Lung (tissue), 11 donors: ENCODE measurements at regions not wholly inside any gene's neighbourhood (a gene's known extent, or its start where the extent isn't known, plus 50 kb on each side); places are given as distances from the start of the nearest gene placed in this dataset.
"Not testable (repeated sequence)": the region's sequence is repeated elsewhere in the genome, so short reads cannot be mapped to it uniquely, and the experiment has no call there.

ENCODE experiments used
- ATAC-seq: fragments of 200-7000 bp; cut with Tn5 transposase; one replicate; pipeline ENCODE4 v1.9.1; 2020; ENCODE audit warnings: moderate number of reproducible peaks; ENCODE audit not compliant: insufficient read depth, low FRiP score
- DNase-seq, 3 donors: peaks; one replicate each; pipeline ENCODE4 v3.0.0-alpha.2; 2013 to 2017
- H3K27ac ChIP-seq, 2 donors: one replicate each; pipeline ENCODE4 v1.5.1; 2013; ENCODE audit warnings: mild to moderate bottlenecking in 2 of 2, moderate library complexity in 2 of 2, control low read depth in 1 of 2, inconsistent platforms in 1 of 2, low read depth in 1 of 2, low read length in 1 of 2
- H3K27me3 ChIP-seq, 3 donors: one replicate each; pipeline ENCODE4 v1.5.1; 2013; ENCODE audit warnings: low read length in 2 of 3; ENCODE audit not compliant: control insufficient read depth in 3 of 3, insufficient read depth in 3 of 3
- H3K36me3 ChIP-seq, 4 donors: one replicate each; pipeline ENCODE4 v1.5.1; 2013; ENCODE audit warnings: low read length in 4 of 4, mild to moderate bottlenecking in 1 of 4, moderate library complexity in 1 of 4; ENCODE audit not compliant: control insufficient read depth in 4 of 4, insufficient read depth in 4 of 4
- H3K4me1 ChIP-seq, 5 donors: one replicate each; pipeline ENCODE4 v1.5.1; 2013; ENCODE audit warnings: low read length in 5 of 5, mild to moderate bottlenecking in 2 of 5, moderate library complexity in 1 of 5; ENCODE audit not compliant: control insufficient read depth in 5 of 5, insufficient read depth in 5 of 5
- H3K4me3 ChIP-seq: one replicate; pipeline ENCODE4 v1.5.1; 2013; ENCODE audit warnings: mild to moderate bottlenecking, control low read depth, moderate library complexity
- H3K9ac ChIP-seq, 2 donors: one replicate each; pipeline ENCODE4 v1.5.1; 2013; ENCODE audit warnings: low read length in 2 of 2, control low read depth in 1 of 2; ENCODE audit not compliant: insufficient read depth in 1 of 2
- H3K9me3 ChIP-seq, 4 donors: one replicate each; pipeline ENCODE4 v1.5.1; 2013; ENCODE audit warnings: low read length in 3 of 4, mild to moderate bottlenecking in 1 of 4, moderate library complexity in 1 of 4; ENCODE audit not compliant: control insufficient read depth in 4 of 4, insufficient read depth in 3 of 4
- WGBS, 2 donors: extraction: QIAGEN DNeasy Blood & Tissue Kit; methylation state at CpG; one replicate each; pipeline ENCODE4 v1.1.7; 2013; 5-methylcytosine and 5-hydroxymethylcytosine counted together
- TF ChIP-seq, protein P1 (sequence below): IDR thresholded peaks from 2 replicates; pipeline ENCODE4 v1.5.1; 2012; ENCODE audit warnings: mild to moderate bottlenecking; ENCODE audit errors: control extremely low read depth, extremely low read depth
- donor health status: control.
- donor health status: control.
- donor health status: Bipolar disorder and iron deficiency.
- donor health status: healthy.
- donor health status: DM: yes; HTN: yes; CAD: no.

GRCh38 chr15:22231603-22232002, 151.3 kb downstream of the OR4M2 start:
- no peak overlapping the region for H3K9ac ChIP-seq
- no peak overlapping the region for H3K27ac ChIP-seq
- WGBS, 2 donors: 63 to 64% methylated on average over 2 of the region's 2 CpGs
- ATAC-seq (no peak), DNase-seq (no peak)
- peaks cover 0 to 62% (median 0%) of the 10 kb centered on the region in 4 donors for H3K9me3 ChIP-seq
- H3K27me3 ChIP-seq: no peaks in the 10 kb centered on the region
- TF ChIP-seq, protein P1, sequence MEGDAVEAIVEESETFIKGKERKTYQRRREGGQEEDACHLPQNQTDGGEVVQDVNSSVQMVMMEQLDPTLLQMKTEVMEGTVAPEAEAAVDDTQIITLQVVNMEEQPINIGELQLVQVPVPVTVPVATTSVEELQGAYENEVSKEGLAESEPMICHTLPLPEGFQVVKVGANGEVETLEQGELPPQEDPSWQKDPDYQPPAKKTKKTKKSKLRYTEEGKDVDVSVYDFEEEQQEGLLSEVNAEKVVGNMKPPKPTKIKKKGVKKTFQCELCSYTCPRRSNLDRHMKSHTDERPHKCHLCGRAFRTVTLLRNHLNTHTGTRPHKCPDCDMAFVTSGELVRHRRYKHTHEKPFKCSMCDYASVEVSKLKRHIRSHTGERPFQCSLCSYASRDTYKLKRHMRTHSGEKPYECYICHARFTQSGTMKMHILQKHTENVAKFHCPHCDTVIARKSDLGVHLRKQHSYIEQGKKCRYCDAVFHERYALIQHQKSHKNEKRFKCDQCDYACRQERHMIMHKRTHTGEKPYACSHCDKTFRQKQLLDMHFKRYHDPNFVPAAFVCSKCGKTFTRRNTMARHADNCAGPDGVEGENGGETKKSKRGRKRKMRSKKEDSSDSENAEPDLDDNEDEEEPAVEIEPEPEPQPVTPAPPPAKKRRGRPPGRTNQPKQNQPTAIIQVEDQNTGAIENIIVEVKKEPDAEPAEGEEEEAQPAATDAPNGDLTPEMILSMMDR: no peak
- H3K4me1 ChIP-seq: no peaks in the 10 kb centered on the region
- H3K4me3 ChIP-seq: no peak overlapping the region
- no peaks in the 10 kb centered on the region for H3K36me3 ChIP-seq

- H3K9me3 ChIP-seq: peaks cover 0 to 62% (median 0%) of the 10 kb centered on the region in 4 donors
- TF ChIP-seq, protein P1: no peak
- H3K9ac ChIP-seq: no peak overlapping the region
- H3K4me3 ChIP-seq: no peak overlapping the region
- no peak overlapping the region for H3K27ac ChIP-seq
- no peaks in the 10 kb centered on the region for H3K36me3 ChIP-seq
- H3K27me3 ChIP-seq: no peaks in the 10 kb centered on the region
- ATAC-seq (no peak), DNase-seq (no peak)
- no peaks in the 10 kb centered on the region for H3K4me1 ChIP-seq
- 94% methylated on average over 3 of the region's 3 CpGs for WGBS, 2 donors
Measured at GRCh38 chr15:22232675-22233074, 152.3 kb downstream of the OR4M2 start.

DNA sequence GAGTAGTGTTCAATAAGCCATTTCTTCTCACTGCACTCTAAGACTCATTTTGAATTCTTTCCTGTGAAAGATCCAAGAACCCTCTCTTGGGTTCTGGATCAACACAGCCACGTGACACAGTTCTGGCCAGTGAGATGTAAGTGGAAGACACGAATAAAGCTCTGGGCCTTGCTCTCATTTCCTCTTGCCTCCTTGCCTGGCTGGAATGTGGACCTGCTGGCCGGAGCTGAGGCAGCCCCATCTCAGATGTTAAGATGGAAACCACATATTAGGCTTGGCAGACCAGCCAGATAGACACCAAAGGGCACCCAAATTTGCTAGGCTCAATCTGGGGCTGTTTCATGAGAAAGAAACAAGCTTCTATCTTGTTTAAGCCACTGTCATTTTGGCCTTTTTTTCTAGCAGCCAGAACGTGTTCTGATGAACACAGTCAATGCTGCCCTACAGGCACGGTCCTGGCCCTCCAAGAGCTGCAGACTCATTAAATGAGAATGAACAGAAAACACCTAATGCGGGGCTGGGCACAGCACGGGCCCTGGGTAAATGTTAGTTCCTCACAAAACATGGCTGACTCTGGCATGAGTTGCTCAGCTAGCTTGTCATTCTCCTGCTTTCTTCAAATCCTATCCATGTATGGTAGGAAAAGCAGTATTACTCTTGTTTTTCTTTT, 155.1 kb downstream of the OR4M2 start:
- not testable (repeated sequence) for H3K4me3 ChIP-seq, H3K27me3 ChIP-seq, ATAC-seq, DNase-seq, H3K36me3 ChIP-seq, H3K27ac ChIP-seq, H3K4me1 ChIP-seq, H3K9ac ChIP-seq
- WGBS, 2 donors: 65 to 67% methylated on average over 7 of the region's 7 CpGs
- H3K9me3 ChIP-seq: peaks cover 0 to 48% (median 0%) of the 10 kb centered on the region in 4 donors

- Histone ChIP-seq H3K27ac (no peak overlapping the region), H3K9me3 (peaks cover 0 to 53% (median 0%) of the 10 kb centered on the region in 4 donors), H3K4me3 (no peak overlapping the region), H3K36me3 (no peaks in the 10 kb centered on the region), H3K9ac (no peak overlapping the region), H3K27me3 (no peaks in the 10 kb centered on the region), H3K4me1 (peaks cover 0 to 1% (median 0%) of the 10 kb centered on the region in 5 donors)
- 61 to 81% methylated on average over 5 of the region's 5 CpGs for WGBS, 2 donors
- DNase-seq (no peak), ATAC-seq (no peak)
- TF ChIP-seq, protein P1: no peak
Measured at GRCh38 chr15:22236469-22236868, 156.1 kb downstream of the OR4M2 start.
